HG02798 (cell line): ENCODE measurements at regions not wholly inside any gene's neighbourhood (a gene's known extent, or its start where the extent isn't known, plus 50 kb on each side); places are given as distances from the start of the nearest gene placed in this dataset.
"Not testable (repeated sequence)": the region's sequence is repeated elsewhere in the genome, so short reads cannot be mapped to it uniquely, and the experiment has no call there.

Experiments used
- ATAC-seq: cut with Tn5 transposase; IDR thresholded peaks from one replicate; pipeline ENCODE4 v1.9.1; 2021; ENCODE audit warnings: mild to moderate bottlenecking; ENCODE audit not compliant: unreplicated experiment, poor library complexity

- no peak for ATAC-seq
Observed at GRCh38 chr16:75780669-75781068, 54.4 kb upstream of the CPHXL start.

GRCh38 chr16:75781683-75782343 lies 55.5 kb upstream of the CPHXL start:
- ATAC-seq: no peak

GRCh38 chr16:75787440-75787839 lies 61.1 kb upstream of the CPHXL start:
- no peak for ATAC-seq

- peak; percentile 79 for ATAC-seq
Observed at GRCh38 chr16:75789237-75789636, 62.9 kb upstream of the CPHXL start.

DNA sequence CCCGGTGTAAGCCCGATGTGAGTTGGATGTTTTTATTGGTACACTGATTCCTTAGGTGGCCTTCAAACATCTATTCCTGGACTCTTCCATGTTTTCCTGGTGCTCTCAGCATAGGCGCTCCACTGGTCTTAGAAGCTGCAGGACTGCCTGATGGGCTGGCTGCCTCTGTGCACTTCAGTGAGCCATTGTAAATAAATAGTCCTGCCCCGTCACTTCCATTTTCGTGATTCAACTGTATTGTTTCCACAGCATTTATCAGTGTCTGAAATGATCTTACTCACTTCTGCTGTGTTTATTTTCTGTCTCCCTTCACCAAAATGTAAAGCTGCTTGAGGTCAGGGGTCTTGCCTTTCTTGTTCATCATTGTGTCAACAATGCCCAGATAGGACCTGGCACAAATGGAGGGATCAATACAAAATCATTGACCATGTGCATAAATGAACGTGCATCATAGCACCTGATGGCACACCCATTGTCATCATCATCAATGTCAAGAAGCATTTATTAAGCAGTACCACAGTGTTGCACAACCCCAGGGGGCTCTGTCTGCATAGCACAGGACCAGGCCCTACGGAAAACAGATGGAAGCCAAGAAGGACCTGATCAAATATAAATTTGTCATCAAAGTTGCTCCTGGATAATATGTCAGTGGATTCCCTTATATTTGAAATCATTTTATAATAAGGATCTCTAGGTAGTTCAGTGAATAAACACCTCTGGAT lies 66.6 kb upstream of the CPHXL start:
- no peak for ATAC-seq

GRCh38 chr16:75793641-75794040 lies 67.4 kb upstream of the CPHXL start:
- ATAC-seq: no peak

- ATAC-seq: no peak
Observed at GRCh38 chr16:75794426-75794825, 68.1 kb upstream of the CPHXL start.

DNA sequence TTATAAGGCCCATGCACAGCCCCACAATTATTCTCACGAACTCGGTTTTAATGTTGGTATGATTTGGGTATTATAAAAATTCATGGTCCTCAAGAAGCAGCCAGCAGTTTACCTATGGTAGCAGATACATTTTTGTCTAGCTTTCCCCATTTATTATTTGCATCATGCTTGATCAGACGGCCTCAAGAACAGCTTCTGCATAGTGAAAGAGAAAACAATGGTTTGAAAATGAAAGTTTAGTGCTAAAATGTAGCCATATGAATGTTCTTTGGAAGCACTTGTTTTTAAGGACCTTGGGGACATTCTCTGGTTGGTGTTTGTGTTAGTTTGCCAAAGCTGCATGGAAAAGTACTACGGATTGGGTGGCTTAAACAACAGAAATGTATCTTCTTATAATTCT lies 72.4 kb upstream of the CPHXL start:
- ATAC-seq: peak; percentile 39

GRCh38 chr16:75801307-75801706 lies 75.0 kb upstream of the CPHXL start:
- no peak for ATAC-seq

GRCh38 chr16:75803753-75804152 lies 77.5 kb upstream of the CPHXL start:
- ATAC-seq: no peak

DNA sequence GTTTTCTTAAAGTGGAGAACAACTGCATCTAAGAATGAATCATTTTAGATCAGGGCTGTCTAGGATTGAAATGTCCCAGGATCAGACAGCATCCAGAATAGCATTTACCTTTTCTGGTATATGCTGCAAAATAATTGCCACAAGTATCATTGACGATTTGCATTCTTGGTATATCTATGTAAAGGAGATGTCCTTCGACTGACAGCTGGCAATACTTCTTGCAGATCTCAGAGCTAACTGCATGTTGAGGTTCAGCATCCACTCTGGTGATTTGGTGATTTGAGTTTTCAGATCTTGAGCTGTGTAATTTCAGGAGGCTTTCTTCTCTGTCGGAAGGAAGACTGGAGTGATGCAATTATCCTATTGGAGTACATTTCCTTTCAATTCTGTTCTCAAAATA lies 78.1 kb upstream of the CPHXL start:
- no peak for ATAC-seq

DNA sequence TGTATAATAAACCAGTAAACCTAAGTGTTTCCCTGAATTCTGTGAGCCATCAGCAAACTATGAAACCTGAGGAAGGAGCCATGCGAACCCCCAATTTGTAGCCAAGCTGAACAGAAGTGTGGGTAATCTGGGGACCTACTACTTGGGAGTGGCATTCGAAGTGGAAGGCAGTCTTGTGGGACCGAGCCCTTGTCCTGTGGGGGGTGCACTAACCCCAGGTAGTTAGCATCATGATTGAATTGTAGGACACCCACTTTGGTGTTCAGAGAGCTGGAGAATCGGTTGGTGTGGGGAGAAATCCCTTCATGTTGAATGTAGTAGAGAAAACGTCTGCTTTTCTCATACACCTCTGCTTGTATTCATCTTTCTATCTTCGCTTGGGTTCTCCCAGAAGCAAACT lies 79.7 kb upstream of the CPHXL start:
- ATAC-seq: no peak

GRCh38 chr16:75806487-75806886 lies 80.2 kb upstream of the CPHXL start:
- ATAC-seq: no peak

GRCh38 chr16:75810342-75810741 lies 84.1 kb upstream of the CPHXL start:
- no peak for ATAC-seq

- ATAC-seq: no peak
Observed at GRCh38 chr16:75811020-75811634, 84.8 kb upstream of the CPHXL start.

DNA sequence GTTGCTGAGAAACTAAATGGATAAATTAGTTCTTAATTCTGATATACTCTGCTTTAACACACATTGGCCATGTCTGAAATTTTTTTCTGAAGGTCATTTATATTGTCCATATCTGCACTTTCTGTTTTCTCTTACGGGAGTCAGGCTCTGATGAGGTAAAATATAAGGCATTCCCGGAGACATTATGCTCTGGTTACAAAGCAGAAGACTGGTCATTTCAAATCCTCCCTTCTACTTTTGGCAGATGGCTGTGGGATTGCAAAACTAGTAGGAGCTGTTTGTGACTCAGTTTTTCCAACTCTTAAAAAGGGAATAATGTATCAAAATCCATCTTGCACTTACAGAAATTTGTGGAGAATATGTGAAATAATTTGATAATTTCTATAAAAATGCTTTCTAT lies 92.2 kb upstream of the CPHXL start:
- ATAC-seq: no peak

DNA sequence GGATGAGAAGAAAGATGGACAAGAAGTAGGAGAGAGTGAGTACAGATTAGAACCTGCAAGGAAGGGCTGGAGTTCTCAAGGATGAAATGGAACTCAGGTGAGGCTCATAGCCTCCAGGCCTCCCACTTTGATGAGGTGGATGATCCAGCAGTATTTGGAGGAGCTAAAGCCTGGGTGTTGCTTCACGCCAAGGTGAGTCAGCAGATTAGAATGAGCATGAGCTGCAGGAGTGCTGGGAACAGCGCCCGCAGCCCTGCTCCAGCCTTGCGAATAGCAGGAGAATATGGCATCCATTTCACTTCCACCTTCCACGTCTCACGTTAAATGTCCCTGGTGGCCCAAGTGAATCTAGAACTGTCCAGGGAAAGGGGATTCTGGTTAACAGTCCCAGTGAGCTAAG lies 94.4 kb upstream of the CPHXL start:
- ATAC-seq: no peak

GRCh38 chr16:75821117-75821516 lies 94.8 kb upstream of the CPHXL start:
- ATAC-seq: no peak

DNA sequence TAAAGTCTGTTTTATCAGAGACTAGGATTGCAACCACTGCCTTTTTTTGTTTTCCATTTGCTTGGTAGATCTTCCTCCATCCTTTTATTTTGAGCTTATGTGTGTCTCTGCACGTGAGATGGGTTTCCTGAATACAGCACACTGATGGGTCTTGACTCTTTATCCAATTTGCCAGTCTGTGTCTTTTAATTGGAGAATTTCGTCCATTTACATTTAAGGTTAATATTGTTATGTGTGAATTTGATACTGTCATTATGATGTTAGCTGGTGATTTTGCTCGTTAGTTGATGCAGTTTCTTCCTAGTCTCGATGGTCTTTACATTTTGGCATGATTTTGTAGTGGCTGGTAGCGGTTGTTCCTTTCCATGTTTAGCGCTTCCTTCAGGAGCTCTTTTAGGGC lies 99.5 kb upstream of the CPHXL start:
- ATAC-seq: not testable (repeated sequence)

GRCh38 chr16:75827372-75828038 lies 101.2 kb upstream of the CPHXL start:
- not testable (repeated sequence) for ATAC-seq

DNA sequence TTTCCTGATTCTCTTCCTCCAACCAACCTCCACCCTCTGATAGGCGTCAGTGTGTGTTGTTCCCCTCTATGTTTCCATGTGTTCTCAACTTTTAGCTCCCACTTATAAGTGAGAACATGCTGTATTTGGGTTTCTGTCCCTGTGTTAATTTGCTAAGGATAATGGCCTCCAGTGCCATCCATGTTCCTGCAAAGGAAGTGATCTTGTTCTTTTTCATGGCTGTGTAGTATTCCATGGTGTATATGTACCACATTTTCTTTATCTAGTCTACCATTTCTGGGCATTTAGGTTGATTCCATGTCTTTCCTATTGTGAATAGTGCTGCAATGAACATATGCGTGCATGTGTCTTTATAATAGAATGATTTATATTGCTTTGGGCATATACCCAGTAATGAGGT lies 107.1 kb upstream of the CPHXL start:
- ATAC-seq: not testable (repeated sequence)
